Nephron progenitor cell (in vitro differentiated cells): ENCODE measurements at regions not wholly inside any gene's neighbourhood (a gene's known extent, or its start where the extent isn't known, plus 50 kb on each side); places are given as distances from the start of the nearest gene placed in this dataset.

Experiments used
- DNase-seq: peaks from one replicate; pipeline ENCODE4 v3.0.0; 2021
- H3K27ac Mint-ChIP-seq: 2 replicates; pipeline ENCODE4 v1.8.0; 2021; ENCODE audit warnings: mild to moderate bottlenecking, moderate library complexity, mixed read lengths
- H3K27me3 Mint-ChIP-seq: 2 replicates; pipeline ENCODE4 v1.8.0; 2021; ENCODE audit warnings: mild to moderate bottlenecking, low read depth, mixed read lengths; ENCODE audit not compliant: poor library complexity
- H3K36me3 Mint-ChIP-seq: 2 replicates; pipeline ENCODE4 v1.8.0; 2021; ENCODE audit warnings: low read depth, mixed read lengths
- H3K4me1 Mint-ChIP-seq: 2 replicates; pipeline ENCODE4 v1.8.0; 2021; ENCODE audit warnings: mixed read lengths
- H3K4me3 Mint-ChIP-seq: 2 replicates; pipeline ENCODE4 v1.8.0; 2021; ENCODE audit warnings: mild to moderate bottlenecking, moderate library complexity, mixed read lengths
- H3K9me3 Mint-ChIP-seq: 2 replicates; pipeline ENCODE4 v1.8.0; 2021; ENCODE audit warnings: mild to moderate bottlenecking, moderate library complexity, mixed read lengths
- CTCF ChIP-seq: fragments of 200-600 bp; sonication (generic); IDR thresholded peaks from 2 replicates; pipeline ENCODE4 v1.5.0; 2021; ENCODE audit warnings: antibody characterized with exemption

DNA sequence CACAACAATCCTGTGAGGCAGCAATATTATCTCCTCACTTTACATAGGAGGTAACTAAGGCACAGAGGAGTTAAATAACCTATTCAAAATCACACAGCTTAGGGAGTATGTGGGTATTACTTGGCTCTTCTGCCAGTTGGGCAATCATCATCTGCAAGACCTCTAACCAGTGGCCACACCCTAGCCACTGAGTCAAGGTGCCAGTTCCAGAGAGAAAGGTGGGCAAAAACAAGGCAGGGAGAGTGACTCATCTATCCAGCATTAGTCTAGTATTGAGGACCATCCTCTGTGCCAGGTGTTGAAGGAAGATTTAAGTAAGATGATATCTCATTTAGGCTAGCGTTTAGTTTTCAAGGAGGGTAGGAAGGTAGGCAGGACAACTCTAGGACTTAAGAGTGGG, 113.9 kb upstream of the EOLA2 start:
- H3K4me1 Mint-ChIP-seq, result no peaks in the 10 kb centered on the region
- DNase-seq, result no peak
- H3K27ac Mint-ChIP-seq, result no peak overlapping the region
- no peak for TF ChIP-seq CTCF
- peaks cover 3% of the 10 kb centered on the region for H3K27me3 Mint-ChIP-seq
- no peaks in the 10 kb centered on the region for H3K36me3 Mint-ChIP-seq
- peaks cover 3% of the 10 kb centered on the region for H3K9me3 Mint-ChIP-seq
- no peak overlapping the region for H3K4me3 Mint-ChIP-seq

DNA sequence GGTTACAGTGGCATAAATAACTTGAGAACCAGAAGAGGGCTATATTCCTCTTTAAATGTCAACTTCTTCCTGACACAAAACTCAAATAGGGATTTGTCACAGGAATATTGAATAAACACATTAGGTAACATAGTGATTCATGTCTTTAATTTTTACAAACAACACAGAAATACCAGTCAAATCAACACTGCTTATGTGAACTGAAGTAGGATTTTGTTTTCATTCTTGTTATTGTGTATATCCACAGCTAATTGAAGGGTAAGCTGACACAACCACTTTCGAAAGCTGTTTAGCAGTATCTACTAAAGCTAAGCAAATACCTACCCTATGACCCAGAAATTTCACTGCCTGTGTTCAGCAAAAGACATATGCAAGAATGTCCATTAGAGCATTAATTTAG, 120.4 kb upstream of the EOLA2 start:
- DNase-seq, result no peak
- no peak for TF ChIP-seq CTCF
- Mint-ChIP-seq H3K4me1 (no peaks in the 10 kb centered on the region), H3K27ac (no peak overlapping the region), H3K27me3 (peaks cover 7% of the 10 kb centered on the region), H3K9me3 (peaks cover 13% of the 10 kb centered on the region), H3K36me3 (no peaks in the 10 kb centered on the region), H3K4me3 (no peak overlapping the region)

GRCh38 chrX:150060406-150060805, 122.1 kb upstream of the EOLA2 start:
- Mint-ChIP-seq H3K4me1 (no peaks in the 10 kb centered on the region), H3K4me3 (no peak overlapping the region), H3K9me3 (peaks cover 26% of the 10 kb centered on the region), H3K27me3 (peaks cover 7% of the 10 kb centered on the region), H3K36me3 (no peaks in the 10 kb centered on the region), H3K27ac (no peak overlapping the region)
- no peak for TF ChIP-seq CTCF
- DNase-seq, result no peak

DNA sequence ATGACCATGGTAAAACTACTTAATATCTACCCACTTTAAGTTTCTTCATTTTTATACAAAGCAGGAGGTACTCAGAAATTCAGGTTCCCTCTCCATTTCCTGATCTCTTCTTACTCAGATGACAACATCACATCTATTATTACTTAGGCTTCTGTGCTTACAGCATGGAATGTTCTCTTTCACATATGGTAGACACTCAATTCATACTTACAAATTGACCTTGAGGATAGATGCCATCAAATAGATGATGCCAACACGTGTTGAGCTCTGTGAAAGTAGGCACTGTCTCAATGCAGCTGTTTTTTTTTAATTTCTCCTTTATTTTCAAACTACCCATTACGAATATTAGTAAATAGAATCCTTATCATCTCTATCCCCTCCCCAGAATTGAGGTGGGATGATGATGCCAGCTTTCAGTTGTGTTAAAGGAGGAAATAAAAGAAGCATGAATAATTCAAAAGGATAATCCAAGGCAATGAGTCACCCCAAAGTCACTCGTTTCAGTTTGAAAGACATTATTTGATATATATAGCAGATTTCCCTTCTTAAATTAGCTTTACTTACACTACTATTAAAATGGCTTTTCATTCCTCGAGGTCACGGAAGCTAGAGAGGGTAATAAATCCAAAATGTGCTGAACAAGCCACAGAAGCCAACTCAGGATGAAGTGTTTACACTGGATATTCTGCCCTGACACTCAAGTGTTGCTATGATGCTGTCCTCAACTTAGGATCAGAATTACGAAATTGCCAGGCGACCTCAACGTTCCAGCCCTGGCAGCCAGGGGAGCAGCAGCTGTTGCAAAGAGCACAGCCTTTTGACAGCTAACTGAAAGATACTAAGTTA, 124.2 kb upstream of the EOLA2 start:
- TF ChIP-seq CTCF, result no peak
- H3K27ac Mint-ChIP-seq, result no peak overlapping the region
- DNase-seq, result no peak

GRCh38 chrX:150063138-150063518, 124.8 kb upstream of the EOLA2 start:
- Mint-ChIP-seq H3K27me3 (peaks cover 6% of the 10 kb centered on the region), H3K27ac (no peak overlapping the region), H3K4me1 (no peaks in the 10 kb centered on the region), H3K4me3 (no peak overlapping the region), H3K36me3 (no peaks in the 10 kb centered on the region), H3K9me3 (peaks cover 32% of the 10 kb centered on the region)
- no peak for TF ChIP-seq CTCF
- no peak for DNase-seq

More for the DNA sequence above, 124.2 kb upstream of the EOLA2 start:
- Mint-ChIP-seq H3K4me1 (no peaks in the 10 kb centered on the region), H3K4me3 (no peak overlapping the region), H3K36me3 (no peaks in the 10 kb centered on the region), H3K9me3 (peaks cover 32% of the 10 kb centered on the region), H3K27me3 (peaks cover 4% of the 10 kb centered on the region)

DNA sequence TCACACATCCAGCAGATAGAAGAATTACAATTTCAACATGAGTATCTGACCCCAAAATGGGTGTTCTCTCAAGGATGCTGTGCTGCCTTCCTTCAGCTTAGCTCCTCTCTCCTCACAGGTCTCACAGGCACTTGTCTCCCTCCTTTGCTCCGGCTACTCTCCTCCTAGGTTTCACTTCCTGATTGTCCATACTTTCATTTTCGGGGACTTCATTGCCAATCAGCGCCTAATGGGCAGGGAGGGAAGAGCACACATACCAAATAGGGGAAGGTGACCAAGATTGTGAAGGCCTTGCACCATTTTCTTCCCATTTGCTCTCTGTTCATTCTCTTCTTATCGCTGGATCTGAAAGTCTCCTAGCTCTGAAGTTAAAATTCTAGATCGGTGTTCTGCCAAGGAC, 125.4 kb upstream of the EOLA2 start:
- H3K27me3 Mint-ChIP-seq, result peaks cover 3% of the 10 kb centered on the region
- no peak for DNase-seq
- H3K4me3 Mint-ChIP-seq, result no peak overlapping the region
- H3K36me3 Mint-ChIP-seq, result no peaks in the 10 kb centered on the region
- no peaks in the 10 kb centered on the region for H3K4me1 Mint-ChIP-seq
- peaks cover 32% of the 10 kb centered on the region for H3K9me3 Mint-ChIP-seq
- no peak for TF ChIP-seq CTCF
- no peak overlapping the region for H3K27ac Mint-ChIP-seq
